Transverse colon (tissue), 4 donors: ENCODE measurements at regions not wholly inside any gene's neighbourhood (a gene's known extent, or its start where the extent isn't known, plus 50 kb on each side); places are given as distances from the start of the nearest gene placed in this dataset.
"Not testable (repeated sequence)": the region's sequence is repeated elsewhere in the genome, so short reads cannot be mapped to it uniquely, and the experiment has no call there.

ENCODE experiments used
- DNase-seq: peaks from one replicate; pipeline ENCODE4 v3.0.0-alpha.2; 2019
- H3K27ac ChIP-seq, 4 donors: fragments of 200-600 bp; sonication (generic); 2 replicates each; pipeline ENCODE4 v1.5.1; 2016 to 2018; ENCODE audit warnings: inconsistent platforms in 4 of 4
- H3K27me3 ChIP-seq: fragments of 200-600 bp; sonication (generic); 2 replicates; pipeline ENCODE4 v1.5.1; 2017; ENCODE audit warnings: inconsistent platforms
- H3K36me3 ChIP-seq, 4 donors: fragments of 200-600 bp; sonication (generic); 2 replicates each; pipeline ENCODE4 v1.5.1; 2017 to 2019; ENCODE audit warnings: inconsistent platforms in 4 of 4
- H3K4me1 ChIP-seq, 4 donors: fragments of 200-600 bp; sonication (generic); 2 replicates each; pipeline ENCODE4 v1.5.1; 2017 to 2020; ENCODE audit warnings: inconsistent platforms in 4 of 4
- H3K4me3 ChIP-seq, 4 donors: fragments of 200-600 bp; sonication (generic); 1 replicate in 1 of 4; 2 replicates in 3 of 4; pipeline versions ENCODE4 v1.5.1 to v1.6.1; 2017 to 2019; ENCODE audit warnings: inconsistent platforms in 4 of 4
- H3K9me3 ChIP-seq, 2 donors: fragments of 200-600 bp; sonication (generic); 2 replicates each; pipeline ENCODE4 v1.5.1; 2017 to 2019; ENCODE audit warnings: inconsistent platforms in 2 of 2
- CTCF ChIP-seq, 5 experiments: fragments of 200-600 bp in 3 of 5; fragments of 450-650 bp in 2 of 5; sonication (generic) in 3 of 5; IDR thresholded peaks; 1 replicate in 2 of 5; 2 replicates in 3 of 5; pipeline ENCODE4 v1.5.1; 2016 to 2017; ENCODE audit warnings: antibody characterized with exemption in 5 of 5, inconsistent platforms in 3 of 5, mild to moderate bottlenecking in 2 of 5, moderate library complexity in 1 of 5
- EP300 ChIP-seq: sonication (generic); formaldehyde crosslinking; IDR thresholded peaks from one replicate; pipeline ENCODE4 v1.6.1; 2017; ENCODE audit warnings: antibody characterized with exemption, low read depth
- POLR2A ChIP-seq: fragments of 450-650 bp; IDR thresholded peaks from one replicate; pipeline ENCODE4 v1.6.1; 2016; ENCODE audit warnings: antibody characterized with exemption, mild to moderate bottlenecking, moderate library complexity
- POLR2AphosphoS5 ChIP-seq, 3 donors: sonication (generic); formaldehyde crosslinking; IDR thresholded peaks; one replicate each; pipeline ENCODE4 v1.6.1; 2016; ENCODE audit warnings: antibody characterized with exemption in 3 of 3
- WGBS, 2 donors: methylation state at CpG; one replicate each; pipeline ENCODE4 v1.1.5; 2018; ENCODE audit warnings: low coverage in 1 of 2; 5-methylcytosine and 5-hydroxymethylcytosine counted together
- in situ Hi-C, 4 donors: fragments of 200-750 bp; cut with MboI; loops; one replicate each; pipeline versions ENCODE4 v1.15.0 to v1.15.1; 2017; ENCODE audit warnings: low sequenced_read_pairs in 3 of 4, low pct_ligation_motif_present in 1 of 4, low pct_unique_long_range_greater_than_20kb in 1 of 4
- intact Hi-C: fragments of 100-400 bp; cut with DNase I; formaldehyde crosslinking; loops from one replicate; pipeline ENCODE4 v1.15.1; 2023; ENCODE audit warnings: low total_unique reads

DNA sequence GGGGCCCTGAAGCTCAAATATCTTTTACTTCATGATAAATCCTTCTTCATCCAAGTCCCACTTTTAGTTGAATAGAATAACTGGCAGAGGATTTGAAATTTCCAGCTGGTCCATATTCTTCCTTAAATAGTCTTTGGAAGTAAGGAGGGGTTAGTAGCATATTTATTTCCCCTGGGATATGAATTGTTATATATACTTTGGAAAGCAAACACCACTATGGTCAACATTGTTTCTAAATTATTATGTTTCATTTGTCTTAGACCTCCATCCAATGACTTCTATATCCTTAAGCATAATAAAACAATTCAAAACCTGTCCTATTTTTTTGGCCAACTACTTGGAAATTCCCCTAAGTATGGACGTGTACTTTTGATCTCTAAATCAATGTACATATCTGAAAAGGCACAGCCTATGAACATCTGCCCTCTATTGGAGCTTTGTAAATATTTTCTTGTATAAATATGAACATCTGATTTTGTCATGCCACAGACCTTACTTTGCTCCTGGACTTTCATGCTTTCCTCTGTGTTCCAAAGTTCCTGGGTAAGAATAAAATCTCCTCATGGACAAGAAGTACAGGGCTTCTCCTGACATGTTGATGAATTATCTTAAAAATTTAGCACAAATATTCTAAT lies 1212.0 kb downstream of the GALC start:
- Histone ChIP-seq H3K4me1 (no peaks in the 10 kb centered on the region), H3K4me3 (no peak overlapping the region), H3K27me3 (no peaks in the 10 kb centered on the region), H3K9me3 (no peaks in the 10 kb centered on the region), H3K36me3 (no peaks in the 10 kb centered on the region), H3K27ac (no peak overlapping the region)
- intact Hi-C loops, result no loop called here
- in situ Hi-C loops, result no loop called here
- DNase-seq, result no peak
- no peak for TF ChIP-seq CTCF (IDR thresholded peaks at IDR 0.05)
- TF ChIP-seq POLR2A, result no peak
- TF ChIP-seq EP300, result no peak
- no peak for TF ChIP-seq POLR2AphosphoS5 (IDR thresholded peaks at IDR 0.05)
- WGBS, 2 donors, result 0 to 32% methylated on average over 1 of the region's 1 CpG

GRCh38 chr14:86780461-86780860 lies 1212.5 kb downstream of the GALC start:
- WGBS, 2 donors, result 33 to 82% methylated on average over 2 of the region's 2 CpGs
- no peak overlapping the region for H3K4me3 ChIP-seq
- no peaks in the 10 kb centered on the region for H3K9me3 ChIP-seq
- in situ Hi-C loops, result no loop called here
- intact Hi-C loops, result no loop called here
- no peak for TF ChIP-seq POLR2A
- no peak for TF ChIP-seq CTCF (IDR thresholded peaks at IDR 0.05)
- no peak for TF ChIP-seq POLR2AphosphoS5 (IDR thresholded peaks at IDR 0.05)
- no peak for TF ChIP-seq EP300
- H3K4me1 ChIP-seq, result no peaks in the 10 kb centered on the region
- H3K27me3 ChIP-seq, result no peaks in the 10 kb centered on the region
- no peaks in the 10 kb centered on the region for H3K36me3 ChIP-seq
- H3K27ac ChIP-seq, result no peak overlapping the region
- DNase-seq, result no peak

- no peaks in the 10 kb centered on the region for H3K4me1 ChIP-seq
- H3K4me3 ChIP-seq, result no peak overlapping the region
- no peak overlapping the region for H3K27ac ChIP-seq
- in situ Hi-C loops, result no loop called here
- H3K36me3 ChIP-seq, result no peaks in the 10 kb centered on the region
- no peaks in the 10 kb centered on the region for H3K27me3 ChIP-seq
- WGBS, 2 donors, result 89 to 91% methylated on average over 1 of the region's 1 CpG
- H3K9me3 ChIP-seq, result no peaks in the 10 kb centered on the region
- DNase-seq, result no peak
- TF ChIP-seq CTCF (IDR thresholded peaks at IDR 0.05), result no peak
- TF ChIP-seq POLR2A, result no peak
- no peak for TF ChIP-seq EP300
- no peak for TF ChIP-seq POLR2AphosphoS5 (IDR thresholded peaks at IDR 0.05)
- intact Hi-C loops, result no loop called here
Measured at GRCh38 chr14:86779416-86779815, 1213.6 kb downstream of the GALC start.

- WGBS, 2 donors, result 79 to 80% methylated on average over 2 of the region's 2 CpGs
- intact Hi-C loops, result no loop called here
Measured at GRCh38 chr14:86777963-86778602, 1214.9 kb downstream of the GALC start.

GRCh38 chr14:86775896-86776295 lies 1217.1 kb downstream of the GALC start:
- in situ Hi-C loops, H3K9me3 ChIP-seq: not testable (repeated sequence)
- 78 to 87% methylated on average over 3 of the region's 3 CpGs for WGBS, 2 donors

More at GRCh38 chr14:86777963-86778602, 1214.9 kb downstream of the GALC start:
- H3K4me1 ChIP-seq, result no peaks in the 10 kb centered on the region
- in situ Hi-C loops, result no loop called here
- TF ChIP-seq POLR2AphosphoS5 (IDR thresholded peaks at IDR 0.05), result no peak
- no peak for TF ChIP-seq POLR2A
- no peak for TF ChIP-seq CTCF (IDR thresholded peaks at IDR 0.05)
- no peak for TF ChIP-seq EP300
- H3K27me3 ChIP-seq, result no peaks in the 10 kb centered on the region
- DNase-seq, result no peak
- H3K36me3 ChIP-seq, result no peaks in the 10 kb centered on the region
- no peak overlapping the region for H3K4me3 ChIP-seq
- no peak overlapping the region for H3K27ac ChIP-seq
- no peaks in the 10 kb centered on the region for H3K9me3 ChIP-seq

More at GRCh38 chr14:86775896-86776295, 1217.1 kb downstream of the GALC start:
- H3K27ac ChIP-seq, H3K4me1 ChIP-seq, DNase-seq, intact Hi-C loops, H3K36me3 ChIP-seq, H3K4me3 ChIP-seq, H3K27me3 ChIP-seq: not testable (repeated sequence)
